HG03066 (cell line): ENCODE measurements at regions not wholly inside any gene's neighbourhood (a gene's known extent, or its start where the extent isn't known, plus 50 kb on each side); places are given as distances from the start of the nearest gene placed in this dataset.

Source experiments
- ATAC-seq: cut with Tn5 transposase; IDR thresholded peaks from one replicate; pipeline ENCODE4 v1.9.1; 2021; ENCODE audit warnings: low read depth; ENCODE audit not compliant: unreplicated experiment

DNA sequence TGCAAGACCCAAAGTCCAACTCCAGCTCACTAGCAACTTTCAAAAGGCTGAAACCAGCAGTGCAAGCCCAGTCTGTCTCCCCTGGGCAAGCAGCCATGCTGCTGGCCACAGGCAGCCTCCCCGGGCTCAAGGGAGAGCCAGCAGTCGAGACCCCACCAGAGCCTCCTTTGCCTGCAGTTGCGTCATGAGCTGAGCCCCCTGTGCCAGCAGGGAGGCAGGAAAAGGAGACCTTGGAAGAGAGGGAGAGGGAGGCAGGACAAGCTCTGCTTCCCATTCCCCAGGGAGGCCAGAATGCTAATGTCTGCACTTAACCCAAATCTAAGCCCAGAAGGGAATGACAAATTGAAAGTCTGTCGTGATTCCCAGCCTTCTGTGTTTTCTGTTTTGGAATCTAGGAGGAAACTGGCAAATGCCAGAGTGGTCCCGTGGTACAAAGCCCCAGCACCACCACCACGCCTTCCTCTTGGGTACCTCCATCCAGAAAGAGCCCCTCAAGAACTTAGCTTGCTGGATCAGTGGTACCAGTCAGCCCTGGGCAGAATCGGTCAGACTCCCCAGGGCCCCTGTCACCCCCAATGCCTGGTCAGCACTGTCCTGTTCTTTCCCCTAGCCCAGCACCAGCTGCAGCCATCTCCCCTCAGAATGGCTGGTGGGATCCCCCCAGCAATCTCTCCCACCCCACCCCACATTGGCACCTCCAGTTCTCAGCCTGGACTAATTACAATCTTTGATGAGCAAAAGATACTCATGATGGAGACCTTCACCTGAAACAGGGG is 99.3 kb upstream of the TNRC6C start:
- ATAC-seq: no peak

DNA sequence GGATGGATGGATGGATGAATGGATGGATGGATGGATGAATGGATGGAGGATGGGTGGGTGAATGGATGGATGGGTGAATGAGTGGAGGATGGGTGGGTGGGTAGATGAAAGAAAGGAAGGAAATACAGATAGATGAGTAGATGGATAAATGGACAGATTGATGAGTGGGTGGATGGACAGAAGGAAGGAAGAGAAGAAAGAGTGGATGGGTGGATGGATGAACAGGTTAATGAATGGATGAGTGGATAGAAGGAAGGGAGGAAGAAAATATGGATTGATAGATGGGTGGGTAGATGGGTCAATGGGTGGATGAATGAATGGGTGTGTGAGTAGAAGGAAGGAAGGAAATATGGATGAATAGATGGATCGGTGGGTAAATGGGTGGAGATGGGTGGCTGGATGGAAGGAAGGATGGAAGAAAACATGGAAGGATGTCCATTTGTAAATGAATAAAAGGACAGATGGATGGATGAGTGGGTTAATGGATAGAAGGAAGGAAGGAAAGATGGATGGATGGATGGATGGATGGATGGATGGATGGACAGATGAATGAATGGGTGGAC is 97.3 kb upstream of the TNRC6C start:
- no peak for ATAC-seq

GRCh38 chr17:77861981-77862645 is 96.4 kb upstream of the TNRC6C start:
- ATAC-seq: no peak

DNA sequence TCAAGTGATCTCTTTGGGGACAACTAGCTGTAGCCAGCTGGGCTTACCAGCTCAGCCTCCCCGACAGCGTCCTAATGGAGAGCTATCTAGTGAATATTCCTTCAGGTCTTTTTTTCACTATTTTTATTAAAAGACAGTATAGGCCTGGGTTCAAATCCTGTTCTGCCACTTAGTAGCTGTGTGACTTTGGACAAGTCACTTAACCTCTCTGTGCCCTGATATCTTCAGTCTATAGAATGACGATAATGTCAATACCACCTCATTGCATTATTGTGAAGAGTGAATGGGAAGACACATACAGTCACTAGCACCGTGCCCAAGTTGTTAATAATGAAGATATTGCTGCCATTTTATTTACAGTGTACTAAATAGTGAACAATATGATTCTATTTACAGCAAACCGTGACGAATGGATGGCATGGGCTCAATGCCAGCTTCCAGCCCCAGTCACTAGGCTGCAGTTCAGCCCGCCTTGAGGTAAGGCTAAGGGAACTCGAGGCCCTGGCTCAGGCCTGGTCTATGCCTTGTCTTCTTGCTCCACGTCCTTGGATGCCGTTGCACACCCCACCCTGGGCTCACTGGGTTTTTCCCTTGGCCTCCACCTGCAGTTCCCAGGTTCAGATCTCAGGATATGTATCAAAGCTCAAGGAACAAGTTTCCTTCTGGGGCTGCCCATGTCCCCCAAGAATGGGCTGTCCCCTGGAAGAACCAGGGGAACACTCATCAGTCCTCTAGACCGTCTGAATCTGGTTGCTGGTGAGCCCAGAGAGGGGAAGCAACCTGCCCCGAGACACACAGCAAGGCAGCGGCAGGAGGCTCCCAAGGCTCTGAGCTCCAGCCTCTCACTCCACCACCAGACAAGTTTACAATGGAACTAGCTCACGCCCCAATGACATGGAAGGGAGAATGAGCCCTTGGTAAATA is 95.4 kb upstream of the TNRC6C start:
- no peak for ATAC-seq

DNA sequence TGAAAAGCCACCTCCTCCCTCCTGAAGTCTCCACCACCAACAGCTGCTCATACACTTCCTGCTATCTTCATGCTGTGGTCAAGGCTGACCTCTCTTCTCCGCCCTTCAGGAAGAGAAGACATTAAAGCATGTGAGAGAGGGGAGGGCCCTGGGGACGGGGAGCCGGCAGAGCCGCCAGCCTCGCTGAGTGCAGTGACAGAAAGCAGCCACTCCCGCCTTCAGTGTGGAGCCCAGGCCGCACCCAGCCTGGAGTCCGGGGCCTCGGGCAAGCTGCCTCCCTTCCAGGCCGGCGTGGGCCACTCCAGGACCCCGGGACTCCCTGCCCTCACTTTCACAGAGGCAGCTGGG is 94.7 kb upstream of the TNRC6C start:
- ATAC-seq: no peak

DNA sequence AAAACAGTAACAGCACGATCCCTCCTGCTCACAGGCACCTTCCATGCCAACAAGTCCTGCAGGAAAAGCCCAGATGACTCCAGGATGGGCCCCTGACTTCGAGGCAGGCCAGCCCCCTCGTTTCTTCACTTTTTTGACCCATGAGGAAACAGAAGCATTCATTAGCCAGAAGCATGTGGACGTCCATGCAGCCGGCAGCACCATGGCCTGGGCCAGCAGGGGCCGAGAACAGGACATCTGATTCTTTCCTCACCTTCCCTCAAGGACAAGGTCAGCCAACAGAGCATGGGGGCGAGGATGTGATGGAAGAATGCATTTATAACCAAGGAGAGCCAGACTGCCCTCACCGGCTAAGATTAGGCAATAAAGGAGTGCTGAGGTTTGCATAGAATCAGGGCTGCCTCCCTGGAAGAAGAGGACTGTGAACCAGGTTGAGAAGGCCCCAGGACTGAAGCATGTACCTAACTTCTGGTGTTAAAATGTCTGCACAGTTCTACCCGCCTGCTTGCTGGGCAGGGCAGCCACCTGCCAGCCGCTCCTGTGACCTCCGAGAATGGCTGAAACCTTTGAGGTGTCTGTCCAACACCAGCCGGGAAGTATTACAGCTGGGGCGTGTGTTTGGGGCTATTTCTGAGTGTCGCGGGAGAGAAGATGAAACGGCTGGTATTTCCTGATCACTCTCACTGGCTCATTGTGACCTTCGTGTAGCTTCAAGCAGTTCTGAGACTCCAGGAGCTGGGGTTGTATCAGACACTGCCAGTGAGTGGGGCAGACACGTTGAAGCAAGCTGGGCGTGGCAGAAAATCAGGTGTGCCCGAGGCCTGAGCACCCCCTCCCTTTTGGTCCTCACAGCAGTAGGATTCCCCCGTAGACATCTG is 94.0 kb upstream of the TNRC6C start:
- no peak for ATAC-seq

- ATAC-seq: no peak
Observed at GRCh38 chr17:77865112-77865611, 93.3 kb upstream of the TNRC6C start.

DNA sequence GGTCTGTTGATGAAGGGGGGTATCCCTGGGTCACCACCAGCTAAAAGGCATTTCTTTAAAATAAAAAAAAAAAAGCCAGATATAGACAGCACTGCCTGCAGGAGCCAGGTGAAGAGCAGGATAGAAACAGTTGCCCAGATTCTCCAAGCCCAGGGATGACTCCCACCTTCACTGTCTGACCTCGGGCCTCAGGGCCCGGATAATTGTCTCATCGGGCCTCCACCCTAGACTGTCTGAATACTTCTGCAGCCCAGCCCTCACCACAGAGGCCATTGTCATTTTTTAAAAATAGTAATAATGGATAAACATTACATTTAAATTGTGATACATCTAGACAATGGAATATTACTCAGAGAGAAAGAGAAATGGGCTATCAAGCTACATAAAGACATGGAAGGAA is 92.8 kb upstream of the TNRC6C start:
- no peak for ATAC-seq

DNA sequence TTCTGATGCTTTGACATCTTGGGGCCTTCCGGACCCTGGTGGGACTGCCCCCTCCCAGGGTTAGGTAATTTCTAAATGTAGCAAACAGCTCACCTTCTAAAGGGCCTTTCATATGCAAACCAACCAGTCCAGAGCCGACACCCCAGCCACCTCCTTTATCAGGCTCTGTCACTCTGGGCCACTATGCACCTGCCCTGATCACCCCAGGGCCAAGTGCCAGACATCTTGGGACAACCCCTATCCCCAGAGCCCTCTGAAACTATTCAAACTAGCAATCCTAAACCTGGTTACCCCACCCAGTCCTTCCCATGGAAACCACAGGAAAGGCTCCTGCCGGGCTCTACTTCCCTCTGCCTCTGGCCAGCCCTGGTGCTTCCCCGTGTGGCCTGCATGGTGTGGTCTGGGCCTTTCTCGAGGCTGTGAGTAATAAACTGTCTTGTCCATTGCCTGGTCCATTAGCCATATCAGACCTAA is 91.2 kb upstream of the TNRC6C start:
- no peak for ATAC-seq

DNA sequence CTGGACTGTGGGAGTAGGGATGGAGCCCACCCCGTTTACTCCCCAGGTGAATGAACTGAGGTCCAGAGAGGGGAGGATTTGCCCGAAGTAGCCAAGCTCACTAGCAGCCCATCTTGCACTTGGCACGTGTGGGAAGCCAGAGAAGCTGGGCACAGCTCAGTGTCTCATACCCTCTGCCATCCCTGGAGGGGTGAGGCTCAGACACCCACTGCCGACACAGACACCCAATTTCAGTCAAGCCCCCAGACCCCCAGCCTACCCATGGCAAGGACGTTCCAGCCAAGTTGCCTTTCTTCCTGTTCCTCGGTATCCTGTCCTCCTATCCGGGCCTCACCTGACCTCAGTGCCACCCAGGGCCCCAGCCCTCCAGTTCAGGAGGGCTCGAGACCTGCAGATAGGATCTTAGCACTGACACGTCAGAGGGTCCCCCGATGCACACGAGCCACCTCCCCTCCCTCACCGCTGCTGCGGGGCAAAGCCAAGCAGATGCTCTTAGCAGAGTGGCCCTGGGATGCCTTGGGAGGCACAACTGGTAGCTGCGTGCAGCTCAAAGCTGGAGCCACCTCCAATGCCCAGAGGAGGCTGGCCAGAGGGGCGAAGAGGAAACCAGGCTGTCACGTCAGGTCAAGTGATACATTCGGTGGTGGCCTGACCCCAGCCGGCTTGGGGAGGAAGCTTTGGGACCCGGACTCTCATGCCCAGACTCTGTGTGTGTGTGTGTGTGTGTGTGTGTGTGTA is 90.4 kb upstream of the TNRC6C start:
- no peak for ATAC-seq

GRCh38 chr17:77869041-77869599 is 89.4 kb upstream of the TNRC6C start:
- no peak for ATAC-seq

GRCh38 chr17:77869665-77870132 is 88.8 kb upstream of the TNRC6C start:
- peak; percentile 80 for ATAC-seq

- ATAC-seq: no peak
Observed at GRCh38 chr17:77872199-77872598, 86.3 kb upstream of the TNRC6C start.

DNA sequence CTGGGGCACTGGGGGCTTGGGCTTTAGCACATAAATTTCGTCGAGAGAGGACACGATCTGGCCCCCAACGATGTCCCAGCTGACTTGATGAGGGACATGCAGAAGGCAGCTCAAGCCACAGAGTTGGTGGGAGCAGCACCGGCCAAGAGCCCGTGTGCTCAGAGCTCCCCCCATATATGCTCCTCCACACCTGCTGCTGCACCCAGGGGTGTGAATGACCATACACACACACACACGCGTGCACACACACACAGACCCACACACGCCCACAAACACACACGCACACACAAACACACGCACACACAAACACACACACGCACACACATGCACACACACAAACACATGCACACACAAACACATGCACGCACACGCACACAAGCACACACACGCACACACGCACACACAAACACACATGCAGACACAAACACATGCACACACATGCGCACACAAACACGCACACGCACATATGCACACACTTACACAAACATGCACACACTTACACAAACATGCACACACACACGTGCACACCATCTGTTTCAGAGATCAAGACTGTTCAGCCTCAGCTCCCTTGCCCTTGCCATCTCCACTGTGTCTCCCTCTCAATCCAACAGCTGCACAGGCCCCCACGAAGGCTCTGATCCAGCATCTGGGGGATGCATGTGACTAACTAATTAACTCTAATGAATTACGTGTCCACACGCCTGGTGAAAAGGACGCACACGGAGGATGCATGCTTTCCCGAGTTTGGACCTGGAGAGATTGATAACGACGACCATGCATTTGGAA is 85.6 kb upstream of the TNRC6C start:
- ATAC-seq: no peak

GRCh38 chr17:77873500-77874302 is 84.8 kb upstream of the TNRC6C start:
- no peak for ATAC-seq

DNA sequence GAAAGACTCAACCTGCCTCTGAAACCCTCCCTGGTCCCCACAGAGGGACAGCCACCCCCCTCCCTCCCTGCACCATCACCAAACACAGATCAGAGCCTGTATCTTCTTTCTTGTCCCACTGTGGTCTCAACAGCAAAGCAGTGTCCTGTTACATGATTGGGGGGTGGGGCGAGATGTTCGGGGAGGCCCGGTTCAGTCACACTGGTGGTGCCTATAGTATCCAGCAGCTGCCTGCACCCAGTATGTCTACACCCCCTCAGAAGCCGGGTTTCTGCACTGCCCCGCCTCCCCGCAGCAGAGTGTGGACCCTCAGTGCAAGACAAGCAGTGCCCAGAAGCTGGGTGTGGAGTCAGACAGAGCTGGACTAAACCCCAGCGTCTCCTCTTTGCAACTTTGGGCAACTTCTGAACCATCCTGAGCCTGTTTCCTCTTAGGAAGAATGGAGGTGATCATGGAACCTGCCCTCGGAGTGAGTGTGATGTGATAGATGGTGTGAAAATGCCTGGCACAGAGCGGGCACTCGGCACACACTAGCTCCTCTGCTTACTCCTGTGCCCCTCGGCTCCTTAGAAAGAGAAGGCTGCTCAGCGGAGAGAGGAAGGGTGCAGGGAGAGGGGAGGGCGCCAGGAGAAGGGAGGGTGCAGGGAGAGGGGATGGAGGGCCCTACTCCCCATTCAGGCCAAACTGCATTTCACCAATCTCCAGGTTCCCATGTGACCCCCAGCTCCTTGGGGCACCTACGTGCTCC is 84.0 kb upstream of the TNRC6C start:
- ATAC-seq: no peak
